Tibial nerve (tissue), 4 donors: ENCODE measurements at regions not wholly inside any gene's neighbourhood (a gene's known extent, or its start where the extent isn't known, plus 50 kb on each side); places are given as distances from the start of the nearest gene placed in this dataset.
"Not testable (repeated sequence)": the region's sequence is repeated elsewhere in the genome, so short reads cannot be mapped to it uniquely, and the experiment has no call there.

Experiments used
- DNase-seq, 2 donors: peaks; one replicate each; pipeline ENCODE4 v3.0.0-alpha.2; 2019; ENCODE audit warnings: low spot score in 2 of 2
- H3K27ac ChIP-seq, 4 donors: fragments of 200-600 bp; sonication (generic) in 3 of 4; one replicate each; pipeline ENCODE4 v1.5.1; 2017 to 2019; ENCODE audit warnings: mild to moderate bottlenecking in 1 of 4
- H3K27me3 ChIP-seq, 2 donors: fragments of 200-600 bp; sonication (generic) in 1 of 2; one replicate each; pipeline versions ENCODE4 v1.5.1 to v1.6.0; 2017 to 2019
- H3K36me3 ChIP-seq, 3 donors: fragments of 200-600 bp; sonication (generic); one replicate each; pipeline ENCODE4 v1.5.1; 2018 to 2019
- H3K4me1 ChIP-seq, 4 donors: fragments of 200-600 bp; sonication (generic) in 3 of 4; one replicate each; pipeline ENCODE4 v1.5.1; 2017 to 2019
- H3K4me3 ChIP-seq, 4 donors: fragments of 200-600 bp; sonication (generic) in 3 of 4; one replicate each; pipeline ENCODE4 v1.5.1; 2017 to 2019; ENCODE audit warnings: mild to moderate bottlenecking in 1 of 4, moderate library complexity in 1 of 4
- H3K9me3 ChIP-seq, 4 donors: fragments of 200-600 bp; sonication (generic) in 3 of 4; one replicate each; pipeline ENCODE4 v1.5.1; 2017 to 2019
- CTCF ChIP-seq, 5 experiments: fragments of 200-600 bp in 3 of 5; fragments of 450-650 bp in 2 of 5; sonication (generic) in 3 of 5; IDR thresholded peaks; one replicate each; pipeline ENCODE4 v1.5.1; 2016 to 2019; ENCODE audit warnings: antibody characterized with exemption in 5 of 5, mild to moderate bottlenecking in 3 of 5, moderate library complexity in 2 of 5
- EP300 ChIP-seq, 2 donors: sonication (generic); formaldehyde crosslinking; IDR thresholded peaks; one replicate each; pipeline ENCODE4 v1.6.1; 2017; ENCODE audit warnings: antibody characterized with exemption in 2 of 2, mild to moderate bottlenecking in 1 of 2
- POLR2A ChIP-seq, 2 donors: fragments of 450-650 bp; IDR thresholded peaks; one replicate each; pipeline ENCODE4 v1.6.1; 2017; ENCODE audit warnings: antibody characterized with exemption in 2 of 2, mild to moderate bottlenecking in 2 of 2, moderate library complexity in 2 of 2
- WGBS, 2 donors: methylation state at CpG; one replicate each; pipeline ENCODE4 v1.1.5; 2018; 5-methylcytosine and 5-hydroxymethylcytosine counted together

- Histone ChIP-seq H3K4me1 (no peaks in the 10 kb centered on the region), H3K27me3 (no peaks in the 10 kb centered on the region), H3K9me3 (peaks cover 0 to 7% (median 0%) of the 10 kb centered on the region in 4 donors), H3K4me3 (no peak overlapping the region), H3K27ac (no peak overlapping the region), H3K36me3 (no peaks in the 10 kb centered on the region)
- DNase-seq = no peak
- TF ChIP-seq CTCF (IDR thresholded peaks at IDR 0.05) = no peak
- WGBS, 2 donors = 63 to 96% methylated on average over 1 of the region's 1 CpG
These were observed 1137.5 kb upstream of the INTU start for GRCh38 chr4:126495163-126495752.

GRCh38 chr4:126512979-126513378, 1119.8 kb upstream of the INTU start:
- Histone ChIP-seq H3K4me3 (no peak overlapping the region), H3K4me1 (no peaks in the 10 kb centered on the region), H3K27ac (no peak overlapping the region), H3K9me3 (no peaks in the 10 kb centered on the region), H3K36me3 (no peaks in the 10 kb centered on the region), H3K27me3 (no peaks in the 10 kb centered on the region)
- WGBS, 2 donors = 85 to 88% methylated on average over 1 of the region's 1 CpG
- no peak for DNase-seq
- no peak for TF ChIP-seq CTCF (IDR thresholded peaks at IDR 0.05)
- TF ChIP-seq EP300 (IDR thresholded peaks at IDR 0.05) = no peak
- no peak for TF ChIP-seq POLR2A (IDR thresholded peaks at IDR 0.05)

- Histone ChIP-seq H3K27me3 (no peaks in the 10 kb centered on the region), H3K4me1 (no peaks in the 10 kb centered on the region), H3K36me3 (no peaks in the 10 kb centered on the region), H3K9me3 (no peaks in the 10 kb centered on the region), H3K27ac (no peak overlapping the region), H3K4me3 (no peak overlapping the region)
- DNase-seq = no peak
- no peak for TF ChIP-seq POLR2A (IDR thresholded peaks at IDR 0.05)
- no peak for TF ChIP-seq EP300 (IDR thresholded peaks at IDR 0.05)
- TF ChIP-seq CTCF (IDR thresholded peaks at IDR 0.05) = no peak
These were observed 1119.2 kb upstream of the INTU start for GRCh38 chr4:126513596-126513995.

GRCh38 chr4:126520731-126521130, 1112.0 kb upstream of the INTU start:
- H3K4me1 ChIP-seq = no peaks in the 10 kb centered on the region
- TF ChIP-seq EP300 (IDR thresholded peaks at IDR 0.05) (no peak), POLR2A (IDR thresholded peaks at IDR 0.05) (no peak), CTCF (IDR thresholded peaks at IDR 0.05) (no peak)
- peaks cover 0 to 4% (median 0%) of the 10 kb centered on the region in 4 donors for H3K9me3 ChIP-seq
- H3K27me3 ChIP-seq = no peaks in the 10 kb centered on the region
- H3K36me3 ChIP-seq = no peaks in the 10 kb centered on the region
- no peak for DNase-seq
- no peak overlapping the region for H3K27ac ChIP-seq
- no peak overlapping the region for H3K4me3 ChIP-seq
- WGBS, 2 donors = 66 to 67% methylated on average over 1 of the region's 1 CpG

- H3K4me3 ChIP-seq, H3K36me3 ChIP-seq, H3K27me3 ChIP-seq, H3K4me1 ChIP-seq, DNase-seq, H3K27ac ChIP-seq: not testable (repeated sequence)
- peaks cover 0 to 18% (median 0%) of the 10 kb centered on the region in 4 donors for H3K9me3 ChIP-seq
- 87 to 95% methylated on average over 2 of the region's 2 CpGs for WGBS, 2 donors
These were observed 1107.4 kb upstream of the INTU start for GRCh38 chr4:126525400-126525799.

- WGBS, 2 donors = 82 to 84% methylated on average over 2 of the region's 2 CpGs
- H3K9me3 ChIP-seq = peaks cover 0 to 18% (median 0%) of the 10 kb centered on the region in 4 donors
- H3K4me3 ChIP-seq = no peak overlapping the region
- H3K27ac ChIP-seq = no peak overlapping the region
- DNase-seq = no peak
- peaks cover 0 to under 1% (median 0%) of the 10 kb centered on the region in 4 donors for H3K4me1 ChIP-seq
- no peaks in the 10 kb centered on the region for H3K27me3 ChIP-seq
- H3K36me3 ChIP-seq = no peaks in the 10 kb centered on the region
- no peak for TF ChIP-seq CTCF (IDR thresholded peaks at IDR 0.05)
- TF ChIP-seq EP300 (IDR thresholded peaks at IDR 0.05) = no peak
- TF ChIP-seq POLR2A (IDR thresholded peaks at IDR 0.05) = no peak
These were observed 1106.4 kb upstream of the INTU start for GRCh38 chr4:126526335-126526734.
